Suprapubic skin (tissue), 3 donors: ENCODE measurements at regions not wholly inside any gene's neighbourhood (a gene's known extent, or its start where the extent isn't known, plus 50 kb on each side); places are given as distances from the start of the nearest gene placed in this dataset.

ENCODE experiments used
- EP300 ChIP-seq: sonication (generic); formaldehyde crosslinking; IDR thresholded peaks from one replicate; pipeline ENCODE4 v1.6.1; 2017; ENCODE audit warnings: antibody characterized with exemption
- TF ChIP-seq, protein P1 (sequence below), 2 donors: fragments of 200-600 bp in 1 of 2; fragments of 450-650 bp in 1 of 2; sonication (generic) in 1 of 2; IDR thresholded peaks; one replicate each; pipeline ENCODE4 v1.5.1; 2016 to 2019; ENCODE audit warnings: antibody characterized with exemption in 2 of 2, mild to moderate bottlenecking in 1 of 2, moderate library complexity in 1 of 2

GRCh38 chr2:19754907-19755306 lies 146.9 kb downstream of the TTC32 start:
- TF ChIP-seq, protein P1, sequence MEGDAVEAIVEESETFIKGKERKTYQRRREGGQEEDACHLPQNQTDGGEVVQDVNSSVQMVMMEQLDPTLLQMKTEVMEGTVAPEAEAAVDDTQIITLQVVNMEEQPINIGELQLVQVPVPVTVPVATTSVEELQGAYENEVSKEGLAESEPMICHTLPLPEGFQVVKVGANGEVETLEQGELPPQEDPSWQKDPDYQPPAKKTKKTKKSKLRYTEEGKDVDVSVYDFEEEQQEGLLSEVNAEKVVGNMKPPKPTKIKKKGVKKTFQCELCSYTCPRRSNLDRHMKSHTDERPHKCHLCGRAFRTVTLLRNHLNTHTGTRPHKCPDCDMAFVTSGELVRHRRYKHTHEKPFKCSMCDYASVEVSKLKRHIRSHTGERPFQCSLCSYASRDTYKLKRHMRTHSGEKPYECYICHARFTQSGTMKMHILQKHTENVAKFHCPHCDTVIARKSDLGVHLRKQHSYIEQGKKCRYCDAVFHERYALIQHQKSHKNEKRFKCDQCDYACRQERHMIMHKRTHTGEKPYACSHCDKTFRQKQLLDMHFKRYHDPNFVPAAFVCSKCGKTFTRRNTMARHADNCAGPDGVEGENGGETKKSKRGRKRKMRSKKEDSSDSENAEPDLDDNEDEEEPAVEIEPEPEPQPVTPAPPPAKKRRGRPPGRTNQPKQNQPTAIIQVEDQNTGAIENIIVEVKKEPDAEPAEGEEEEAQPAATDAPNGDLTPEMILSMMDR (IDR thresholded peaks at IDR 0.05), result no peak
- no peak for TF ChIP-seq EP300
